ENCODE measurements at regions not wholly inside any gene's neighbourhood (a gene's known extent, or its start where the extent isn't known, plus 50 kb on each side); places are given as distances from the start of the nearest gene placed in this dataset.

DNA sequence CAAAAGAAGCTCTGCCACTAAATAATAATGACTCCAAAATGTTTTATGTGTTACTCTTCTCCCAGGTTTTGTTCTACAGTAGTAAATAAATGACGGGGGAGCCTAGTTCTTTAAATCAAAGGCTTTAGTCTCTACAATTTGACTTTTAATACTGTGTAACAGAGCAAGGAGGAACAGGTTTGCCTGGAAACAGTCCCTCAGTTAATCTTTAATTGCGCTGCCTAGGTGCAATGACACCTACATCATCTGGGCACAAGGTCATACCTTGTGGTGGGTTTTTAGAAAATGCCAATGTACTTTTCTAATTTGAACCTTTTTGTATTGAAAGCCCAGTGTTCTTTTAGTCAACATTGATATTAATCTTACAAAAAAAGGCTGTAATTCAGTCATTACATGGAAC, 287.3 kb upstream of the SETBP1 start:
- Histone ChIP-seq H3K27me3 (replicated peaks; ENCODE audit: insufficient read depth) (no peaks in the 10 kb centered on the region), H3K4me3 (no peak overlapping the region), H3K9me3 (no peaks in the 10 kb centered on the region), H3K4me1 (ENCODE audit: control insufficient read depth in 1 of 2, low read depth in 2 of 2) (no peaks in the 10 kb centered on the region), H3K27ac (no peak overlapping the region), H3K36me3 (no peaks in the 10 kb centered on the region)
- ATAC-seq (ENCODE audit: insufficient number of reproducible peaks, low FRiP score, low read depth) (no peak), DNase-seq (ENCODE audit: low spot score) (no peak)
- TF ChIP-seq, protein P1, sequence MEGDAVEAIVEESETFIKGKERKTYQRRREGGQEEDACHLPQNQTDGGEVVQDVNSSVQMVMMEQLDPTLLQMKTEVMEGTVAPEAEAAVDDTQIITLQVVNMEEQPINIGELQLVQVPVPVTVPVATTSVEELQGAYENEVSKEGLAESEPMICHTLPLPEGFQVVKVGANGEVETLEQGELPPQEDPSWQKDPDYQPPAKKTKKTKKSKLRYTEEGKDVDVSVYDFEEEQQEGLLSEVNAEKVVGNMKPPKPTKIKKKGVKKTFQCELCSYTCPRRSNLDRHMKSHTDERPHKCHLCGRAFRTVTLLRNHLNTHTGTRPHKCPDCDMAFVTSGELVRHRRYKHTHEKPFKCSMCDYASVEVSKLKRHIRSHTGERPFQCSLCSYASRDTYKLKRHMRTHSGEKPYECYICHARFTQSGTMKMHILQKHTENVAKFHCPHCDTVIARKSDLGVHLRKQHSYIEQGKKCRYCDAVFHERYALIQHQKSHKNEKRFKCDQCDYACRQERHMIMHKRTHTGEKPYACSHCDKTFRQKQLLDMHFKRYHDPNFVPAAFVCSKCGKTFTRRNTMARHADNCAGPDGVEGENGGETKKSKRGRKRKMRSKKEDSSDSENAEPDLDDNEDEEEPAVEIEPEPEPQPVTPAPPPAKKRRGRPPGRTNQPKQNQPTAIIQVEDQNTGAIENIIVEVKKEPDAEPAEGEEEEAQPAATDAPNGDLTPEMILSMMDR (IDR thresholded peaks at IDR 0.05), result no peak

DNA sequence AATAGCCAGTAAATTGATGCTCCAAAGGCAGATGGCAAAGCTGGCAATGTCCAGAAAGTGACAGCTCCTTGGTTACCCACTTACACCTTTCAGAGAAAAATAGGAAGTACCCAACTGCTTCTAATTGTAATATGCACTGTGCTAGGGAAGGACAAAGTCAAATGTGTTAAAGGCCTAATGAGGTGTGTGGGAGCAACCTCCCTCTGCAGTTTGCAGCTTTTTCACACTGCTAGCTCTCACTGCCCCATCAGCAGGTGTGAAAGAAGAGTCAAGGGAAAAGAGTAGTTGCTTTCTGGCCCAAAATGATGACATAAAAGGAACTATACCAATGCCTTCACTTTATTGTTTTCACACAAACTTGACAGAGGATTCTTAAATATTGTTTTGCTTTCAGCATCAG, 284.1 kb upstream of the SETBP1 start:
- Histone ChIP-seq H3K27me3 (replicated peaks; ENCODE audit: insufficient read depth) (no peaks in the 10 kb centered on the region), H3K27ac (no peak overlapping the region), H3K4me3 (no peak overlapping the region), H3K36me3 (no peaks in the 10 kb centered on the region), H3K4me1 (ENCODE audit: control insufficient read depth in 1 of 2, low read depth in 2 of 2) (no peaks in the 10 kb centered on the region), H3K9me3 (no peaks in the 10 kb centered on the region)
- no peak for ATAC-seq (ENCODE audit: insufficient number of reproducible peaks, low FRiP score, low read depth)
- TF ChIP-seq, protein P1 (IDR thresholded peaks at IDR 0.05), result no peak
- DNase-seq (ENCODE audit: low spot score), result no peak

DNA sequence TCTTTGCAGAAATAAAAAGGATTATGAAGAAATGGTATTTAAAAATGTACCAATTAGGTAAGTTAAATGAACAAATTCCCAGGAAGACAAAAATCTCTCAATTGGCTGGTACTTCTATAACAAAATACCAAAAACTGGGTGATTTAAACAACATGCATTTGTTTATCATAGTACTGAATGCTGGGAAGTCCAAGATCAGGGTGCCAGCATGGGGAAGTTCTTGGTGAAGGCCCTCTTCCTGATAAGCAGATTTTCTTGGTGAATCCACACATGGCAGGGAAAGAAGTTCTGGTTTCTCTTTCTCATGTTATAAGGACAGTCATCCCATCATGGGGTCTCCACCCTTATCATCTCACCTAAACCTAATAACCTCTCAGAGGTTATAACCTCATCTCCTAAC, 271.6 kb upstream of the SETBP1 start:
- TF ChIP-seq, protein P1 (IDR thresholded peaks at IDR 0.05), result no peak
- peaks cover 3% of the 10 kb centered on the region for H3K9me3 ChIP-seq
- no peaks in the 10 kb centered on the region for H3K4me1 ChIP-seq (ENCODE audit: control insufficient read depth in 1 of 2, low read depth in 2 of 2)
- no peaks in the 10 kb centered on the region for H3K27me3 ChIP-seq (replicated peaks; ENCODE audit: insufficient read depth)
- H3K27ac ChIP-seq, result no peak overlapping the region
- H3K36me3 ChIP-seq, result no peaks in the 10 kb centered on the region
- H3K4me3 ChIP-seq, result no peak overlapping the region
- no peak for DNase-seq (ENCODE audit: low spot score)
- ATAC-seq (ENCODE audit: insufficient number of reproducible peaks, low FRiP score, low read depth), result no peak

DNA sequence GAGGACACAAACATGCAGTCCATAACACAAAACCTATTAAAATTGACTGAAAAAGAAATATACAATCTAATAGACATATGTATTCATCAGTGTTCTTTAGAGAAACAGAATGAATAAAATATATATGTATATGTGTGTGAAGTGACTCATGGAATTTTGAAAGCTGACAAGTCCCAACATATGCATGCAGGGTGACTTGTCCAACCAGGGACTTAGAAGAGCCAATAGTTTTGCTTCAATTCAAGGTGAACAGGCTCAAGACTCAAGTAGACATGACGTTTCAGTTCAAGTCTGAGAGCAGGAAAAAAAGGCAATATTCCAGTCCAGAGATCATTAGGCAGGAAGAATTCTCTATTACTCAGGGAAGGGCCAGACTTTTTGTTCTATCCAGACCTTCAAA, 271.2 kb upstream of the SETBP1 start:
- no peak for ATAC-seq (ENCODE audit: insufficient number of reproducible peaks, low FRiP score, low read depth)
- Histone ChIP-seq H3K27ac (no peak overlapping the region), H3K4me1 (ENCODE audit: control insufficient read depth in 1 of 2, low read depth in 2 of 2) (no peaks in the 10 kb centered on the region), H3K27me3 (replicated peaks; ENCODE audit: insufficient read depth) (no peaks in the 10 kb centered on the region), H3K4me3 (no peak overlapping the region), H3K36me3 (no peaks in the 10 kb centered on the region), H3K9me3 (peaks cover 3% of the 10 kb centered on the region)
- TF ChIP-seq, protein P1 (IDR thresholded peaks at IDR 0.05), result no peak
- no peak for DNase-seq (ENCODE audit: low spot score)

DNA sequence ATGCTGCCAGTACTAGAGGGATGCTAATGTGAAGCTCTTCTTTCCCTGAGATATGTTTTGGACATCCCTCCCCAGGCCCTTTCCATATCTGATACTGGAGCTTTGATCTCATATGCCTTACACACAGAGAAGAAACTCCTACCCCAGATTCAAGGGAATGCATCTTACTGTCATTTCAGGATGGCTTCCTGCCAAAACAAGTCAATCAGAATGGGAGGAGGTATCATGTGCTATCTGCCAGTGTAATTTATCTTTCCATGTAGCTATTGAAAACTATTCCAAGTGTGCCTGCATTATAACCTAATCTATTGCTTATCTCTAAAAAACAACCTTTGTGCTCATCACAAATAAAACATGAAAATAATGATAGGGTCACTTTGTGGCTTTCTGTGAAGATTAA, 269.9 kb upstream of the SETBP1 start:
- no peaks in the 10 kb centered on the region for H3K4me1 ChIP-seq (ENCODE audit: control insufficient read depth in 1 of 2, low read depth in 2 of 2)
- DNase-seq (ENCODE audit: low spot score) (no peak), ATAC-seq (ENCODE audit: insufficient number of reproducible peaks, low FRiP score, low read depth) (no peak)
- no peak overlapping the region for H3K4me3 ChIP-seq
- peaks cover 2% of the 10 kb centered on the region for H3K9me3 ChIP-seq
- no peaks in the 10 kb centered on the region for H3K27me3 ChIP-seq (replicated peaks; ENCODE audit: insufficient read depth)
- H3K36me3 ChIP-seq, result no peaks in the 10 kb centered on the region
- no peak overlapping the region for H3K27ac ChIP-seq
- TF ChIP-seq, protein P1 (IDR thresholded peaks at IDR 0.05), result no peak

Measured in thoracic aorta (tissue), 2 donors.